ENCODE measurements at regions not wholly inside any gene's neighbourhood (a gene's known extent, or its start where the extent isn't known, plus 50 kb on each side); places are given as distances from the start of the nearest gene placed in this dataset.
"Not testable (repeated sequence)": the region's sequence is repeated elsewhere in the genome, so short reads cannot be mapped to it uniquely, and the experiment has no call there.

- Histone ChIP-seq H3K36me3 (ENCODE audit: control insufficient read depth, insufficient read depth, low read length) (no peaks in the 10 kb centered on the region), H3K27ac (ENCODE audit: insufficient read depth, low read depth, low read length, poor library complexity, severe bottlenecking) (no peak overlapping the region), H3K27me3 (ENCODE audit: control insufficient read depth, insufficient read depth, low read length, poor library complexity, severe bottlenecking) (no peaks in the 10 kb centered on the region), H3K4me1 (ENCODE audit: control insufficient read depth, insufficient read depth, low read length) (no peaks in the 10 kb centered on the region), H3K9me3 (ENCODE audit: control insufficient read depth, low read length) (no peaks in the 10 kb centered on the region), H3K4me3 (ENCODE audit: insufficient read depth, low read depth, low read length) (no peak overlapping the region)
- 89 to 93% methylated on average over 4 of the region's 4 CpGs for WGBS, 2 experiments
These were observed 185.5 kb upstream of the MYO3A start for GRCh38 chr10:25748509-25748908.

- WGBS, 2 experiments, result 79 to 83% methylated on average over 2 of the region's 2 CpGs
- H3K4me1 ChIP-seq (ENCODE audit: control insufficient read depth, insufficient read depth, low read length), result peaks cover 8% of the 10 kb centered on the region
These were observed 180.3 kb upstream of the MYO3A start for GRCh38 chr10:25753776-25754175.

GRCh38 chr10:25755874-25756273 lies 178.2 kb upstream of the MYO3A start:
- H3K9me3 ChIP-seq (ENCODE audit: control insufficient read depth, low read length); H3K27ac ChIP-seq (ENCODE audit: insufficient read depth, low read depth, low read length, poor library complexity, severe bottlenecking); H3K4me3 ChIP-seq (ENCODE audit: insufficient read depth, low read depth, low read length); H3K27me3 ChIP-seq (ENCODE audit: control insufficient read depth, insufficient read depth, low read length, poor library complexity, severe bottlenecking); H3K36me3 ChIP-seq (ENCODE audit: control insufficient read depth, insufficient read depth, low read length); H3K4me1 ChIP-seq (ENCODE audit: control insufficient read depth, insufficient read depth, low read length): not testable (repeated sequence)
- 96 to 98% methylated on average over 24 of the region's 24 CpGs for WGBS, 2 experiments

More at GRCh38 chr10:25753776-25754175, 180.3 kb upstream of the MYO3A start:
- Histone ChIP-seq H3K9me3 (ENCODE audit: control insufficient read depth, low read length) (no peaks in the 10 kb centered on the region), H3K27ac (ENCODE audit: insufficient read depth, low read depth, low read length, poor library complexity, severe bottlenecking) (no peak overlapping the region), H3K27me3 (ENCODE audit: control insufficient read depth, insufficient read depth, low read length, poor library complexity, severe bottlenecking) (no peaks in the 10 kb centered on the region), H3K4me3 (ENCODE audit: insufficient read depth, low read depth, low read length) (no peak overlapping the region), H3K36me3 (ENCODE audit: control insufficient read depth, insufficient read depth, low read length) (no peaks in the 10 kb centered on the region)

- H3K4me1 ChIP-seq (ENCODE audit: control insufficient read depth, insufficient read depth, low read length), result peaks cover 8% of the 10 kb centered on the region
- no peaks in the 10 kb centered on the region for H3K27me3 ChIP-seq (ENCODE audit: control insufficient read depth, insufficient read depth, low read length, poor library complexity, severe bottlenecking)
- H3K36me3 ChIP-seq (ENCODE audit: control insufficient read depth, insufficient read depth, low read length), result no peaks in the 10 kb centered on the region
- no peak overlapping the region for H3K27ac ChIP-seq (ENCODE audit: insufficient read depth, low read depth, low read length, poor library complexity, severe bottlenecking)
- WGBS, 2 experiments, result 94% methylated on average over 24 of the region's 24 CpGs
- no peak overlapping the region for H3K4me3 ChIP-seq (ENCODE audit: insufficient read depth, low read depth, low read length)
- no peaks in the 10 kb centered on the region for H3K9me3 ChIP-seq (ENCODE audit: control insufficient read depth, low read length)
These were observed 177.2 kb upstream of the MYO3A start for GRCh38 chr10:25756784-25757183.

- H3K9me3 ChIP-seq (ENCODE audit: control insufficient read depth, low read length), result no peaks in the 10 kb centered on the region
- peaks cover 8% of the 10 kb centered on the region for H3K4me1 ChIP-seq (ENCODE audit: control insufficient read depth, insufficient read depth, low read length)
- H3K27me3 ChIP-seq (ENCODE audit: control insufficient read depth, insufficient read depth, low read length, poor library complexity, severe bottlenecking), result no peaks in the 10 kb centered on the region
- no peak overlapping the region for H3K27ac ChIP-seq (ENCODE audit: insufficient read depth, low read depth, low read length, poor library complexity, severe bottlenecking)
- no peaks in the 10 kb centered on the region for H3K36me3 ChIP-seq (ENCODE audit: control insufficient read depth, insufficient read depth, low read length)
- no peak overlapping the region for H3K4me3 ChIP-seq (ENCODE audit: insufficient read depth, low read depth, low read length)
These were observed 176.0 kb upstream of the MYO3A start for GRCh38 chr10:25758041-25758457.

DNA sequence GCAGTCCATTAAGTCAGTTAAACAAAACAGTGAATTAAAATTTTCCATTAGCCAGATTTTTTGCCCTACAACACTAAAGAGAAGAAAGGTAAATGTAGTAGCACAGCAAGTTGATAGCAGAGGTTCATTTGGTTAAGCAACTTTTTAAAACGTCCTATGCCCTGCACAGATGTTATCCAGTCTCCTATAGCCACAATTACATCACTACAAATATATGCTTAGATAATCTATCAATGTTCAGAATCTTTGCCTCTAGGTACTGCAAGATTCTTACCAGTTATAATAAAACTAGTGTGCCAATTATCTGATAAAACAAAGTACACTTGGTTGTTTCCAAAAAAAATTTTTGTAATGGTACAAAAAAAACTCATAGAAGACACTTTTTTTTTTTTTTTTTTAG lies 175.5 kb upstream of the MYO3A start:
- Histone ChIP-seq H3K36me3 (ENCODE audit: control insufficient read depth, insufficient read depth, low read length) (no peaks in the 10 kb centered on the region), H3K4me3 (ENCODE audit: insufficient read depth, low read depth, low read length) (no peak overlapping the region), H3K9me3 (ENCODE audit: control insufficient read depth, low read length) (no peaks in the 10 kb centered on the region), H3K4me1 (ENCODE audit: control insufficient read depth, insufficient read depth, low read length) (peaks cover 8% of the 10 kb centered on the region), H3K27ac (ENCODE audit: insufficient read depth, low read depth, low read length, poor library complexity, severe bottlenecking) (no peak overlapping the region), H3K27me3 (ENCODE audit: control insufficient read depth, insufficient read depth, low read length, poor library complexity, severe bottlenecking) (no peaks in the 10 kb centered on the region)
- 18 to 57% methylated on average over 1 of the region's 1 CpG for WGBS, 2 experiments

DNA sequence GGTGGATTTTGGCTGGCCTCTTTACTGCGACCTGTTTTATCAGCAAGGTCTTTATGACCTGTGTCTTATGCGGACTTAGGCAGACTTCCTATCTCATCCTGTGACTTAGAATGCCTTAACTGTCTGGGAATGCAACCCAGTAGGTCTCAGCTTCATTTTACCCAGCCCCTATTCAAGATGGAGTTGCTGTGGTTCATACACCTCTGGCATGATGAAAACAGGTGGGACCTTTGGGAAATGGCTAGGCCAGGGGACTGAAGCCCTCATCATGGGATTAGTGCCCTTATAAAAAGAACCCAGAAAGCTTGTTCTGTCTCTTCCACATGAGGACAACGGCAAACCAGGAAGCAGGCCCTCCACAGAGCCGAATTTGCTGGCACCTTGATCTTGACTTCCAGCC lies 172.1 kb upstream of the MYO3A start:
- H3K9me3 ChIP-seq (ENCODE audit: control insufficient read depth, low read length), result no peaks in the 10 kb centered on the region
- peaks cover 11% of the 10 kb centered on the region for H3K4me1 ChIP-seq (ENCODE audit: control insufficient read depth, insufficient read depth, low read length)
- WGBS, 2 experiments, result 90 to 96% methylated on average over 4 of the region's 4 CpGs
- no peaks in the 10 kb centered on the region for H3K27me3 ChIP-seq (ENCODE audit: control insufficient read depth, insufficient read depth, low read length, poor library complexity, severe bottlenecking)
- no peak overlapping the region for H3K27ac ChIP-seq (ENCODE audit: insufficient read depth, low read depth, low read length, poor library complexity, severe bottlenecking)
- H3K36me3 ChIP-seq (ENCODE audit: control insufficient read depth, insufficient read depth, low read length), result no peaks in the 10 kb centered on the region
- H3K4me3 ChIP-seq (ENCODE audit: insufficient read depth, low read depth, low read length), result no peak overlapping the region

DNA sequence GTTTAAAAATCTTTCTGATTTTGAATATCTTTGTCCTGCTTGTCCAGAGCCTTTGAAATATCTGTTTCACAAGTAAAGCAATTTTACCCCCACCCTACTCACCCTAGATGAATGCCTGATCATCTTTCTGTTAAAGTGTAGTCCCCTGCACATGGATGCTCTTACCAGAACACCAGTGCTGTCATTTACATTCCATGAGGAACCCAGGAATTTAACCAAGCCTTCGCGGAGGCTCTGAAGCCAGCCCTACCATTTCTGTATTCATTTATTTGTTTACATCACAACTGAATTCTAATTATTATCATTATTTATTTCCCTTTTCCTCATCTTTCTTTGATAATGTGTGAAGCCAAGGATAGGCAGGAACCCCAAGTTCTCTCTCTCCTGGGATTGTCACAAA lies 167.8 kb upstream of the MYO3A start:
- Histone ChIP-seq H3K27me3 (ENCODE audit: control insufficient read depth, insufficient read depth, low read length, poor library complexity, severe bottlenecking) (no peaks in the 10 kb centered on the region), H3K4me3 (ENCODE audit: insufficient read depth, low read depth, low read length) (no peak overlapping the region), H3K4me1 (ENCODE audit: control insufficient read depth, insufficient read depth, low read length) (peaks cover 12% of the 10 kb centered on the region), H3K36me3 (ENCODE audit: control insufficient read depth, insufficient read depth, low read length) (no peaks in the 10 kb centered on the region), H3K9me3 (ENCODE audit: control insufficient read depth, low read length) (no peaks in the 10 kb centered on the region), H3K27ac (ENCODE audit: insufficient read depth, low read depth, low read length, poor library complexity, severe bottlenecking) (peak overlapping the region; percentile 83)
- 0% methylated on average over 2 of the region's 2 CpGs for WGBS, 2 experiments

- WGBS, 2 experiments, result 0 to 1% methylated on average over 16 of the region's 16 CpGs
- Histone ChIP-seq H3K27ac (ENCODE audit: insufficient read depth, low read depth, low read length, poor library complexity, severe bottlenecking) (peak overlapping the region; percentile 83), H3K36me3 (ENCODE audit: control insufficient read depth, insufficient read depth, low read length) (no peaks in the 10 kb centered on the region), H3K27me3 (ENCODE audit: control insufficient read depth, insufficient read depth, low read length, poor library complexity, severe bottlenecking) (no peaks in the 10 kb centered on the region), H3K9me3 (ENCODE audit: control insufficient read depth, low read length) (no peaks in the 10 kb centered on the region), H3K4me3 (ENCODE audit: insufficient read depth, low read depth, low read length) (peak overlapping the region; percentile 12), H3K4me1 (ENCODE audit: control insufficient read depth, insufficient read depth, low read length) (peaks cover 12% of the 10 kb centered on the region)
These were observed 167.3 kb upstream of the MYO3A start for GRCh38 chr10:25766687-25767221.

DNA sequence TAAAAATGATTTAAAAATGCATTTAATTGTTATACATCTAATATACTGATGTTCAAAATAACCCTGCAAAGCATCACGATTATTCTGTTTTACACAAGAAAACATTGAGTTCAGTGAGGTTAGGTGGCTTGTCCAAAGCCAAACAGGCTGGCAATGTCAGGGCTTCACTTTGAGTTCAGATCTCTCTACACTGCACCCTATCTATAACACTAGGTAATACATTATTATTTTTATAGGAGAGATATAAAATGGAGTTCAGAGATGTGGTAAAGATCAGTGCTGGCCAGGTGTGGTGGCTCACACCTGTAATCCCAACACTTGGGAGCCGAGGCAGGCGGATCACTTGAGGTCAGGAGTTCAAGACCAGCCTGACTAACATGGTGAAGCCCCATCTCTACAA lies 165.9 kb upstream of the MYO3A start:
- Histone ChIP-seq H3K9me3 (ENCODE audit: control insufficient read depth, low read length) (no peaks in the 10 kb centered on the region), H3K27me3 (ENCODE audit: control insufficient read depth, insufficient read depth, low read length, poor library complexity, severe bottlenecking) (no peaks in the 10 kb centered on the region), H3K4me1 (ENCODE audit: control insufficient read depth, insufficient read depth, low read length) (peaks cover 12% of the 10 kb centered on the region), H3K36me3 (ENCODE audit: control insufficient read depth, insufficient read depth, low read length) (no peaks in the 10 kb centered on the region), H3K4me3 (ENCODE audit: insufficient read depth, low read depth, low read length) (no peak overlapping the region), H3K27ac (ENCODE audit: insufficient read depth, low read depth, low read length, poor library complexity, severe bottlenecking) (no peak overlapping the region)
- 96% methylated on average over 3 of the region's 3 CpGs for WGBS, 2 experiments

DNA sequence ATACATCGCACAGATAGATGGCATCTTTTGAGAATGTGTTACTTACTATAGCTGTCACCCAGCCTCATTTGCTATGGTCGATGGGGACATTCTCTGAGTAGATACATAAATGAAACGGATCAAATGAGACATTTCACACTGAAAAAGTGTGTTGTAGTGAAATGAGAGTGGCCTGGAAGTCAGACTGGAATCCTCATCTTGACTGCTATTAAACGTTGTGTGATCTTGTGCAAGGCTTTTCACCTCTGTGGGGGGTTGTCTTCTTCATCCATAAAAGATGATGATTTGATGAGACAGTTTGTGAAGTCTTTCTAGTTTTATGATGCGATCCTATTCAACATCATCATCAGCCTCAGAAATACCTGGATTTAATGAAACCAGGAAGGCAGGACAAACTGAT lies 155.4 kb upstream of the MYO3A start:
- Histone ChIP-seq H3K36me3 (ENCODE audit: control insufficient read depth, insufficient read depth, low read length) (no peaks in the 10 kb centered on the region), H3K9me3 (ENCODE audit: control insufficient read depth, low read length) (no peaks in the 10 kb centered on the region), H3K27me3 (ENCODE audit: control insufficient read depth, insufficient read depth, low read length, poor library complexity, severe bottlenecking) (no peaks in the 10 kb centered on the region), H3K27ac (ENCODE audit: insufficient read depth, low read depth, low read length, poor library complexity, severe bottlenecking) (no peak overlapping the region), H3K4me3 (ENCODE audit: insufficient read depth, low read depth, low read length) (no peak overlapping the region), H3K4me1 (ENCODE audit: control insufficient read depth, insufficient read depth, low read length) (no peaks in the 10 kb centered on the region)
- 92 to 96% methylated on average over 4 to 5 of the region's 5 CpGs for WGBS, 2 experiments

All from ectodermal cell (in vitro differentiated cells).